ENCODE measurements at regions not wholly inside any gene's neighbourhood (a gene's known extent, or its start where the extent isn't known, plus 50 kb on each side); places are given as distances from the start of the nearest gene placed in this dataset.

DNA sequence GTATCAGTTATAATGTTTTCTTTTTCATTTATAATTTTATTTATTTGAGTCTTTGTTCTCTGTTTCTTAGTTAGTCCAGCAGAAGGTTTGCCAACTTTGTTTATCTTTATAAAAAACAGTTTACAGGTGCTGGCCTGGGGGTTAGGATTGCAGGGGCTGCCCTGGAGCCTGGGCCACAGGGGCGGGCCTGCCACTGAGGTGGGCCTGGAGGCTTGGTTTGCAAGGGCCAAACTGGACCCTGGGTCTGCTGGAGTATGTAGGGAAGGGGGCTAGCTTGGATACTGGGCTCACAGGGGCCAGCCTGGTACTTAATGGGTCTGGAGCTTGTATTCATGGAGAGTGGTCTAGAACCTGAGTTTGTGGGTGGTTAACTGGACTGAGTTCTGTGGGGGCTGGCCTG lies 789.9 kb upstream of the ADGRL4 start:
- Histone ChIP-seq H3K27ac (no peak overlapping the region), H3K4me3 (no peak overlapping the region), H3K9me3 (no peaks in the 10 kb centered on the region), H3K36me3 (no peaks in the 10 kb centered on the region), H3K27me3 (replicated peaks; ENCODE audit: insufficient read depth) (no peaks in the 10 kb centered on the region), H3K4me1 (ENCODE audit: control insufficient read depth in 1 of 2, low read depth in 2 of 2) (peaks cover 0 to 18% of the 10 kb centered on the region in 2 donors)
- TF ChIP-seq CTCF (IDR thresholded peaks at IDR 0.05), result no peak
- ATAC-seq (ENCODE audit: insufficient number of reproducible peaks, low FRiP score, low read depth) (no peak), DNase-seq (ENCODE audit: low spot score) (no peak)

- Histone ChIP-seq H3K4me1 (ENCODE audit: control insufficient read depth in 1 of 2, low read depth in 2 of 2) (peaks cover 0 to 28% of the 10 kb centered on the region in 2 donors), H3K9me3 (no peaks in the 10 kb centered on the region), H3K4me3 (peak overlapping the region; percentile 28), H3K36me3 (no peaks in the 10 kb centered on the region), H3K27ac (peak overlapping the region; percentile 39 to 60), H3K27me3 (replicated peaks; ENCODE audit: insufficient read depth) (no peaks in the 10 kb centered on the region)
- TF ChIP-seq CTCF (IDR thresholded peaks at IDR 0.05), result no peak
- DNase-seq (ENCODE audit: low spot score) (no peak), ATAC-seq (ENCODE audit: insufficient number of reproducible peaks, low FRiP score, low read depth) (peak; percentile 96)
These were observed 785.8 kb upstream of the ADGRL4 start for GRCh38 chr1:79792219-79792930.

- Histone ChIP-seq H3K36me3 (no peaks in the 10 kb centered on the region), H3K4me3 (peak overlapping the region; percentile 28), H3K27me3 (replicated peaks; ENCODE audit: insufficient read depth) (no peaks in the 10 kb centered on the region), H3K27ac (peak overlapping the region; percentile 39 to 60), H3K9me3 (no peaks in the 10 kb centered on the region), H3K4me1 (ENCODE audit: control insufficient read depth in 1 of 2, low read depth in 2 of 2) (peaks cover 0 to 28% of the 10 kb centered on the region in 2 donors)
- no peak for TF ChIP-seq CTCF (IDR thresholded peaks at IDR 0.05)
- no peak for DNase-seq (ENCODE audit: low spot score)
- ATAC-seq (ENCODE audit: insufficient number of reproducible peaks, low FRiP score, low read depth), result no peak
These were observed 785.1 kb upstream of the ADGRL4 start for GRCh38 chr1:79791488-79792218.

- ATAC-seq (ENCODE audit: insufficient number of reproducible peaks, low FRiP score, low read depth) (no peak), DNase-seq (ENCODE audit: low spot score) (no peak)
- Histone ChIP-seq H3K27me3 (replicated peaks; ENCODE audit: insufficient read depth) (no peaks in the 10 kb centered on the region), H3K4me1 (ENCODE audit: control insufficient read depth in 1 of 2, low read depth in 2 of 2) (peaks cover 0 to 33% of the 10 kb centered on the region in 2 donors), H3K27ac (peak overlapping the region; percentile 39 to 60), H3K4me3 (no peak overlapping the region), H3K9me3 (no peaks in the 10 kb centered on the region), H3K36me3 (no peaks in the 10 kb centered on the region)
- TF ChIP-seq CTCF (IDR thresholded peaks at IDR 0.05), result no peak
These were observed 784.4 kb upstream of the ADGRL4 start for GRCh38 chr1:79790950-79791349.

- DNase-seq (ENCODE audit: low spot score) (no peak), ATAC-seq (ENCODE audit: insufficient number of reproducible peaks, low FRiP score, low read depth) (no peak)
- no peak overlapping the region for H3K27ac ChIP-seq
- no peaks in the 10 kb centered on the region for H3K27me3 ChIP-seq (replicated peaks; ENCODE audit: insufficient read depth)
- H3K4me1 ChIP-seq (ENCODE audit: control insufficient read depth in 1 of 2, low read depth in 2 of 2), result peaks cover 0 to 39% of the 10 kb centered on the region in 2 donors
- no peak for TF ChIP-seq CTCF (IDR thresholded peaks at IDR 0.05)
- no peaks in the 10 kb centered on the region for H3K36me3 ChIP-seq
- no peaks in the 10 kb centered on the region for H3K9me3 ChIP-seq
- no peak overlapping the region for H3K4me3 ChIP-seq
These were observed 781.1 kb upstream of the ADGRL4 start for GRCh38 chr1:79787631-79788030.
